ENCODE measurements at regions not wholly inside any gene's neighbourhood (a gene's known extent, or its start where the extent isn't known, plus 50 kb on each side); places are given as distances from the start of the nearest gene placed in this dataset.
"Not testable (repeated sequence)": the region's sequence is repeated elsewhere in the genome, so short reads cannot be mapped to it uniquely, and the experiment has no call there.

GRCh38 chr3:74978684-74979083 is 364.2 kb upstream of the CNTN3 start:
- DNase-seq, result no peak

GRCh38 chr3:74985028-74985904 is 370.8 kb upstream of the CNTN3 start:
- DNase-seq, result not testable (repeated sequence)

GRCh38 chr3:74988095-74988494 is 373.6 kb upstream of the CNTN3 start:
- DNase-seq, result no peak

GRCh38 chr3:74992898-74993297 is 378.4 kb upstream of the CNTN3 start:
- no peak for DNase-seq

- DNase-seq, result peak in 1 of 3 experiments; percentile 47
Measured at GRCh38 chr3:75001330-75001729, 386.9 kb upstream of the CNTN3 start.

- DNase-seq, result no peak
Measured at GRCh38 chr3:75012791-75013331, 398.4 kb upstream of the CNTN3 start.

GRCh38 chr3:75014008-75014407 is 399.5 kb upstream of the CNTN3 start:
- DNase-seq, result no peak

GRCh38 chr3:75015280-75015679 is 400.8 kb upstream of the CNTN3 start:
- DNase-seq, result peak in 1 of 3 experiments; percentile 13

- DNase-seq, result no peak
Measured at GRCh38 chr3:75035146-75035545, 420.7 kb upstream of the CNTN3 start.

GRCh38 chr3:75042941-75043340 is 428.5 kb upstream of the CNTN3 start:
- DNase-seq, result no peak

- DNase-seq, result no peak
Measured at GRCh38 chr3:75048650-75049049, 434.2 kb upstream of the CNTN3 start.

GRCh38 chr3:75049533-75049932 is 435.1 kb upstream of the CNTN3 start:
- DNase-seq, result no peak

GRCh38 chr3:75059120-75059519 is 444.7 kb upstream of the CNTN3 start:
- no peak for DNase-seq

GRCh38 chr3:75061806-75062205 is 447.3 kb upstream of the CNTN3 start:
- no peak for DNase-seq

GRCh38 chr3:75075158-75075557 is 460.7 kb upstream of the CNTN3 start:
- no peak for DNase-seq

GRCh38 chr3:75076481-75076880 is 462.0 kb upstream of the CNTN3 start:
- DNase-seq, result no peak

GRCh38 chr3:75078290-75078689 is 463.8 kb upstream of the CNTN3 start:
- no peak for DNase-seq

- DNase-seq, result no peak
Measured at GRCh38 chr3:75082845-75083244, 468.4 kb upstream of the CNTN3 start.

- DNase-seq, result no peak
Measured at GRCh38 chr3:75089841-75090240, 475.4 kb upstream of the CNTN3 start.

- no peak for DNase-seq
Measured at GRCh38 chr3:75101329-75102147, 487.1 kb upstream of the CNTN3 start.

- peak in 1 of 3 experiments; percentile 19 for DNase-seq
Measured at GRCh38 chr3:75110741-75111140, 496.3 kb upstream of the CNTN3 start.

GRCh38 chr3:75115695-75116094 is 501.2 kb upstream of the CNTN3 start:
- no peak for DNase-seq

- no peak for DNase-seq
Measured at GRCh38 chr3:75118779-75119178, 504.3 kb upstream of the CNTN3 start.

GRCh38 chr3:75126556-75126955 is 512.1 kb upstream of the CNTN3 start:
- no peak for DNase-seq

Data from NCI-H1417 (cell line).